Neural cell (in vitro differentiated cells): ENCODE measurements at regions not wholly inside any gene's neighbourhood (a gene's known extent, or its start where the extent isn't known, plus 50 kb on each side); places are given as distances from the start of the nearest gene placed in this dataset.

Experiments
- H2AFZ ChIP-seq: fragments of 200-600, 300-800 bp; sonication (generic), shearing (Covaris generic); 2 replicates; pipeline ENCODE4 v1.6.0; 2014; ENCODE audit warnings: low read depth, mild to moderate bottlenecking, antibody characterized with exemption, low read length, moderate library complexity
- H3F3A ChIP-seq: fragments of 200-600 bp; shearing (Covaris generic); 2 replicates; pipeline ENCODE4 v1.6.1; 2016; ENCODE audit warnings: mild to moderate bottlenecking, moderate library complexity, mixed read lengths, antibody characterized with exemption, low read length; ENCODE audit not compliant: insufficient read depth, poor library complexity, severe bottlenecking
- H3K27ac ChIP-seq: fragments of 200-600, 300-800 bp; sonication (generic), shearing (Covaris generic); 2 replicates; pipeline ENCODE4 v1.5.1; 2014; ENCODE audit warnings: mild to moderate bottlenecking, low read length, moderate library complexity
- H3K27me3 ChIP-seq: fragments of 300-800, 200-600 bp; sonication (generic), shearing (Covaris generic); 2 replicates; pipeline ENCODE4 v1.6.0; 2014; ENCODE audit warnings: mild to moderate bottlenecking, low read depth, low read length, moderate library complexity; ENCODE audit not compliant: insufficient read depth
- H3K36me3 ChIP-seq: fragments of 300-800, 200-600 bp; sonication (generic), shearing (Covaris generic); 2 replicates; pipeline ENCODE4 v1.5.1; 2014; ENCODE audit warnings: mild to moderate bottlenecking, antibody characterized with exemption, low read length, moderate library complexity; ENCODE audit not compliant: insufficient read depth
- H3K4me2 ChIP-seq: fragments of 300-800, 200-600 bp; sonication (generic), shearing (Covaris generic); 2 replicates; pipeline ENCODE4 v1.6.0; 2014; ENCODE audit warnings: mild to moderate bottlenecking, low read length
- H3K4me3 ChIP-seq: fragments of 300-800, 200-600 bp; sonication (generic), shearing (Covaris generic); 2 replicates; pipeline ENCODE4 v1.5.1; 2014; ENCODE audit warnings: mild to moderate bottlenecking, low read length, moderate library complexity
- H3K79me2 ChIP-seq: fragments of 200-600 bp; shearing (Covaris generic); replicated peaks from 2 replicates; pipeline ENCODE4 v1.6.0; 2014; ENCODE audit warnings: mild to moderate bottlenecking, low read length, moderate library complexity; ENCODE audit not compliant: insufficient read depth
- H3K9ac ChIP-seq: fragments of 300-800, 200-600 bp; sonication (generic), shearing (Covaris generic); 2 replicates; pipeline ENCODE4 v1.6.1; 2016; ENCODE audit warnings: mild to moderate bottlenecking, low read length, mixed read lengths
- H3K9me2 ChIP-seq: fragments of 200-600 bp; shearing (Covaris generic); 2 replicates; pipeline ENCODE4 v1.6.1; 2016; ENCODE audit warnings: mild to moderate bottlenecking, low read length, mixed read lengths; ENCODE audit not compliant: insufficient read depth
- H3K9me3 ChIP-seq: fragments of 200-600, 300-800 bp; sonication (generic), shearing (Covaris generic); 2 replicates; pipeline ENCODE4 v1.6.1; 2016; ENCODE audit warnings: mild to moderate bottlenecking, mixed run types, low read length, moderate library complexity, mixed read lengths
- H4K20me1 ChIP-seq: fragments of 200-600 bp; shearing (Covaris generic); 2 replicates; pipeline ENCODE4 v1.6.1; 2016; ENCODE audit warnings: mild to moderate bottlenecking, mixed run types; ENCODE audit not compliant: insufficient read depth
- CTCF ChIP-seq: fragments of 450-650 bp; IDR thresholded peaks from 2 replicates; pipeline ENCODE4 v1.5.1; 2014; ENCODE audit warnings: antibody characterized with exemption, mild to moderate bottlenecking, moderate library complexity; ENCODE audit not compliant: poor library complexity, severe bottlenecking
- EP300 ChIP-seq: fragments of 450-650 bp; conservative IDR thresholded peaks from 2 replicates; pipeline ENCODE4 v1.6.1; 2014; ENCODE audit warnings: antibody characterized with exemption, mild to moderate bottlenecking, moderate library complexity; ENCODE audit not compliant: poor library complexity, severe bottlenecking
- EZH2 ChIP-seq: fragments of 200-600, 300-800 bp; shearing (Covaris generic), sonication (generic); IDR thresholded peaks from 2 replicates; pipeline ENCODE4 v1.6.1; 2014; ENCODE audit warnings: antibody characterized with exemption, low read length, borderline replicate concordance, mild to moderate bottlenecking; ENCODE audit not compliant: insufficient read depth, poor library complexity, severe bottlenecking
- MXI1 ChIP-seq: fragments of 450-650 bp; conservative IDR thresholded peaks from 2 replicates; pipeline ENCODE4 v1.6.1; 2014; ENCODE audit warnings: antibody characterized with exemption, mild to moderate bottlenecking; ENCODE audit not compliant: poor library complexity, severe bottlenecking
- POLR2AphosphoS5 ChIP-seq: IDR thresholded peaks from 2 replicates; pipeline ENCODE4 v1.6.1; 2012
- RAD21 ChIP-seq: fragments of 450-650 bp; conservative IDR thresholded peaks from 2 replicates; pipeline ENCODE4 v1.6.1; 2014; ENCODE audit warnings: antibody characterized with exemption, mild to moderate bottlenecking, moderate library complexity
- REST ChIP-seq: IDR thresholded peaks from 2 replicates; pipeline ENCODE4 v1.6.1; 2012; ENCODE audit warnings: borderline replicate concordance
- SMC3 ChIP-seq: fragments of 450-650 bp; conservative IDR thresholded peaks from 2 replicates; pipeline ENCODE4 v1.6.1; 2014; ENCODE audit warnings: antibody characterized with exemption, mild to moderate bottlenecking, moderate library complexity; ENCODE audit not compliant: poor library complexity
- TAF1 ChIP-seq: IDR thresholded peaks from 2 replicates; pipeline ENCODE4 v1.6.1; 2012; ENCODE audit warnings: low read depth

GRCh38 chr15:69556344-69556743 is 103.7 kb downstream of the RPLP1 start:
- Histone ChIP-seq H3K27me3 (no peaks in the 10 kb centered on the region), H3K4me3 (no peak overlapping the region), H4K20me1 (no peaks in the 10 kb centered on the region), H3K27ac (no peak overlapping the region), H3K9me2 (no peaks in the 10 kb centered on the region), H3K79me2 (no peaks in the 10 kb centered on the region), H2AFZ (no peak overlapping the region), H3K36me3 (no peaks in the 10 kb centered on the region), H3F3A (no peaks in the 10 kb centered on the region), H3K4me2 (no peak overlapping the region), H3K9ac (no peak overlapping the region), H3K9me3 (no peaks in the 10 kb centered on the region)
- TF ChIP-seq EZH2 = no peak
- no peak for TF ChIP-seq POLR2AphosphoS5
- TF ChIP-seq SMC3 = no peak
- no peak for TF ChIP-seq RAD21
- TF ChIP-seq MXI1 = no peak
- no peak for TF ChIP-seq REST
- TF ChIP-seq EP300 = no peak
- TF ChIP-seq CTCF = no peak
- no peak for TF ChIP-seq TAF1

GRCh38 chr15:69557020-69557706 is 104.5 kb downstream of the RPLP1 start:
- Histone ChIP-seq H3K79me2 (no peaks in the 10 kb centered on the region), H3K9ac (no peak overlapping the region), H3K27me3 (no peaks in the 10 kb centered on the region), H3K9me2 (no peaks in the 10 kb centered on the region), H3K4me2 (no peak overlapping the region), H2AFZ (no peak overlapping the region), H3K9me3 (no peaks in the 10 kb centered on the region), H3K36me3 (no peaks in the 10 kb centered on the region), H3F3A (no peaks in the 10 kb centered on the region), H3K4me3 (no peak overlapping the region), H4K20me1 (no peaks in the 10 kb centered on the region), H3K27ac (no peak overlapping the region)
- TF ChIP-seq RAD21 = no peak
- no peak for TF ChIP-seq CTCF
- no peak for TF ChIP-seq EP300
- TF ChIP-seq POLR2AphosphoS5 = no peak
- no peak for TF ChIP-seq SMC3
- no peak for TF ChIP-seq REST
- TF ChIP-seq TAF1 = no peak
- TF ChIP-seq EZH2 = no peak
- TF ChIP-seq MXI1 = no peak
